GM19035 (cell line): ENCODE measurements at regions not wholly inside any gene's neighbourhood (a gene's known extent, or its start where the extent isn't known, plus 50 kb on each side); places are given as distances from the start of the nearest gene placed in this dataset.
A peak's percentile ranks its signal among the peaks of the same experiment; 100 is the strongest.

Experiments used
- ATAC-seq: cut with Tn5 transposase; IDR thresholded peaks from one replicate; pipeline ENCODE4 v1.9.1; 2021; ENCODE audit not compliant: unreplicated experiment

- peak; percentile 9 for ATAC-seq
These were observed 107.3 kb downstream of the OGFRL1 start for GRCh38 chr6:71395731-71396409.

GRCh38 chr6:71396410-71396801 lies 107.8 kb downstream of the OGFRL1 start:
- ATAC-seq: peak; percentile 86

- no peak for ATAC-seq
These were observed 110.7 kb downstream of the OGFRL1 start for GRCh38 chr6:71399279-71399678.

GRCh38 chr6:71400852-71401251 lies 112.2 kb downstream of the OGFRL1 start:
- ATAC-seq: no peak

- ATAC-seq: no peak
These were observed 113.5 kb downstream of the OGFRL1 start for GRCh38 chr6:71402096-71402495.

GRCh38 chr6:71403422-71404134 lies 115.0 kb downstream of the OGFRL1 start:
- no peak for ATAC-seq

GRCh38 chr6:71404145-71404966 lies 115.7 kb downstream of the OGFRL1 start:
- ATAC-seq: no peak

GRCh38 chr6:71404967-71405278 lies 116.3 kb downstream of the OGFRL1 start:
- no peak for ATAC-seq

GRCh38 chr6:71405416-71405815 lies 116.8 kb downstream of the OGFRL1 start:
- no peak for ATAC-seq

GRCh38 chr6:71406865-71407860 lies 118.6 kb downstream of the OGFRL1 start:
- no peak for ATAC-seq

- no peak for ATAC-seq
These were observed 120.4 kb downstream of the OGFRL1 start for GRCh38 chr6:71408787-71409723.

GRCh38 chr6:71410164-71410566 lies 121.6 kb downstream of the OGFRL1 start:
- ATAC-seq: no peak

GRCh38 chr6:71410681-71411080 lies 122.1 kb downstream of the OGFRL1 start:
- no peak for ATAC-seq

GRCh38 chr6:71411882-71412281 lies 123.3 kb downstream of the OGFRL1 start:
- ATAC-seq: no peak

GRCh38 chr6:71412559-71413140 lies 124.0 kb downstream of the OGFRL1 start:
- ATAC-seq: no peak

- no peak for ATAC-seq
These were observed 125.9 kb downstream of the OGFRL1 start for GRCh38 chr6:71414486-71414885.

- no peak for ATAC-seq
These were observed 130.8 kb downstream of the OGFRL1 start for GRCh38 chr6:71419217-71420094.

- ATAC-seq: peak; percentile 43
These were observed 131.6 kb downstream of the OGFRL1 start for GRCh38 chr6:71420095-71420692.
